Kidney (tissue), 13 donors: ENCODE measurements at regions not wholly inside any gene's neighbourhood (a gene's known extent, or its start where the extent isn't known, plus 50 kb on each side); places are given as distances from the start of the nearest gene placed in this dataset.

Experiments used
- DNase-seq, 5 donors: peaks; one replicate each; pipeline ENCODE4 v3.0.0-alpha.2; 2013 to 2020
- FAIRE-seq: peaks from 2 replicates; lab custom pipeline; 2012; peaks lifted over from hg19 to GRCh38; lab: Jason Lieb, UNC
- H3K27ac ChIP-seq, 2 donors: one replicate each; pipeline ENCODE4 v1.7.0; 2013; ENCODE audit warnings: low read depth in 2 of 2, low read length in 2 of 2, inconsistent platforms in 1 of 2
- H3K27me3 ChIP-seq: one replicate; pipeline ENCODE4 v1.7.1; 2013; ENCODE audit warnings: low read length, inconsistent platforms; ENCODE audit not compliant: control insufficient read depth, insufficient read depth
- H3K36me3 ChIP-seq, 3 donors: one replicate each; pipeline versions ENCODE4 v1.7.0 to v1.7.1; 2013; ENCODE audit warnings: low read length in 3 of 3, control low read depth in 1 of 3, inconsistent platforms in 1 of 3; ENCODE audit not compliant: insufficient read depth in 3 of 3, control insufficient read depth in 2 of 3
- H3K4me1 ChIP-seq, 3 donors: one replicate each; pipeline versions ENCODE4 v1.7.0 to v1.7.1; 2013; ENCODE audit warnings: low read length in 3 of 3, inconsistent platforms in 1 of 3, low read depth in 1 of 3; ENCODE audit not compliant: control insufficient read depth in 2 of 3, insufficient read depth in 2 of 3
- H3K4me3 ChIP-seq, 3 donors: one replicate each; pipeline versions ENCODE4 v1.7.0 to v1.8.1; 2013; ENCODE audit warnings: low read length in 3 of 3, control low read depth in 1 of 3, inconsistent platforms in 1 of 3
- H3K9ac ChIP-seq, 3 donors: one replicate each; pipeline versions ENCODE4 v1.7.0 to v1.7.1; 2013; ENCODE audit warnings: low read length in 3 of 3, control low read depth in 1 of 3, inconsistent platforms in 1 of 3
- H3K9me3 ChIP-seq, 3 donors: one replicate each; pipeline versions ENCODE4 v1.7.0 to v1.7.1; 2013; ENCODE audit warnings: low read length in 3 of 3, control low read depth in 1 of 3, inconsistent platforms in 1 of 3; ENCODE audit not compliant: control insufficient read depth in 2 of 3, insufficient read depth in 1 of 3
- intact Hi-C: fragments of 100-400 bp; cut with DNase I; formaldehyde crosslinking; loops from one replicate; pipeline ENCODE4 v1.11.1; 2022
- TF ChIP-seq, protein P1 (sequence below): IDR thresholded peaks from 3 replicates; pipeline ENCODE4 v1.5.1; 2012; ENCODE audit warnings: mild to moderate bottlenecking, moderate library complexity, borderline replicate concordance; ENCODE audit not compliant: insufficient read depth; ENCODE audit errors: extremely low read depth
- donor health status: control.
- donor health status: control.
- donor health status: control.
- donor health status: control.
- donor health status: control.
- donor health status: DM: yes; HTN: yes; CAD: no.
- donor health status: Normal renal cell carcinoma (clear cell type).

GRCh38 chr15:85986116-85986515 is 93.6 kb upstream of the AGBL1 start:
- Histone ChIP-seq H3K27ac (no peak overlapping the region), H3K4me1 (no peaks in the 10 kb centered on the region), H3K27me3 (no peaks in the 10 kb centered on the region), H3K36me3 (no peaks in the 10 kb centered on the region), H3K9me3 (no peaks in the 10 kb centered on the region), H3K4me3 (no peak overlapping the region), H3K9ac (no peak overlapping the region)
- no peak for FAIRE-seq
- no peak for DNase-seq
- intact Hi-C loops = no loop called here
- TF ChIP-seq, protein P1, sequence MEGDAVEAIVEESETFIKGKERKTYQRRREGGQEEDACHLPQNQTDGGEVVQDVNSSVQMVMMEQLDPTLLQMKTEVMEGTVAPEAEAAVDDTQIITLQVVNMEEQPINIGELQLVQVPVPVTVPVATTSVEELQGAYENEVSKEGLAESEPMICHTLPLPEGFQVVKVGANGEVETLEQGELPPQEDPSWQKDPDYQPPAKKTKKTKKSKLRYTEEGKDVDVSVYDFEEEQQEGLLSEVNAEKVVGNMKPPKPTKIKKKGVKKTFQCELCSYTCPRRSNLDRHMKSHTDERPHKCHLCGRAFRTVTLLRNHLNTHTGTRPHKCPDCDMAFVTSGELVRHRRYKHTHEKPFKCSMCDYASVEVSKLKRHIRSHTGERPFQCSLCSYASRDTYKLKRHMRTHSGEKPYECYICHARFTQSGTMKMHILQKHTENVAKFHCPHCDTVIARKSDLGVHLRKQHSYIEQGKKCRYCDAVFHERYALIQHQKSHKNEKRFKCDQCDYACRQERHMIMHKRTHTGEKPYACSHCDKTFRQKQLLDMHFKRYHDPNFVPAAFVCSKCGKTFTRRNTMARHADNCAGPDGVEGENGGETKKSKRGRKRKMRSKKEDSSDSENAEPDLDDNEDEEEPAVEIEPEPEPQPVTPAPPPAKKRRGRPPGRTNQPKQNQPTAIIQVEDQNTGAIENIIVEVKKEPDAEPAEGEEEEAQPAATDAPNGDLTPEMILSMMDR = no peak

DNA sequence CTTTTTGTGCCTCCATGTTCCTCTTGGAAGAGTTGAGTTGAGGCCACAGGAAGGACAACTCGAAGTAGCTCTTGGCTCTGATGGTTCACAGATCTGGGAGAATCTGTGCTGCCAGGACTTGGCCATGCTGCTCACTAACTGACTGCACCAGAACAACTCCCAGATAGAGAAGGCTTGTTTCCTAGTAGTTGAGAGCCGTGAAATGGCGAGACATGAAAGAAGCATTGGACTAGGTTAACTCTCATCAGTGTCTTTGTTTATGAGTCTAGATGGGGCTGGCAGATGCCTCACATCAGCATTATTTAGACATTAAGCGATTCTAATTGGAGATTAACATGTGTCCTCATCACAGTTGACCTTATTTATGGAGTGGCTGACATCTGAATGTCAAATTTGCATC is 92.9 kb upstream of the AGBL1 start:
- Histone ChIP-seq H3K36me3 (no peaks in the 10 kb centered on the region), H3K4me1 (no peaks in the 10 kb centered on the region), H3K4me3 (no peak overlapping the region), H3K27me3 (no peaks in the 10 kb centered on the region), H3K9me3 (no peaks in the 10 kb centered on the region), H3K9ac (no peak overlapping the region), H3K27ac (no peak overlapping the region)
- intact Hi-C loops = no loop called here
- FAIRE-seq (no peak), DNase-seq (no peak)
- TF ChIP-seq, protein P1 = no peak

GRCh38 chr15:85988741-85989140 is 90.9 kb upstream of the AGBL1 start:
- no peak for DNase-seq
- no peak for FAIRE-seq
- no peaks in the 10 kb centered on the region for H3K27me3 ChIP-seq
- intact Hi-C loops = no loop called here
- TF ChIP-seq, protein P1 = no peak
- H3K27ac ChIP-seq = no peak overlapping the region
- H3K4me3 ChIP-seq = no peak overlapping the region
- H3K4me1 ChIP-seq = no peaks in the 10 kb centered on the region
- H3K9ac ChIP-seq = no peak overlapping the region
- H3K36me3 ChIP-seq = no peaks in the 10 kb centered on the region
- H3K9me3 ChIP-seq = no peaks in the 10 kb centered on the region

DNA sequence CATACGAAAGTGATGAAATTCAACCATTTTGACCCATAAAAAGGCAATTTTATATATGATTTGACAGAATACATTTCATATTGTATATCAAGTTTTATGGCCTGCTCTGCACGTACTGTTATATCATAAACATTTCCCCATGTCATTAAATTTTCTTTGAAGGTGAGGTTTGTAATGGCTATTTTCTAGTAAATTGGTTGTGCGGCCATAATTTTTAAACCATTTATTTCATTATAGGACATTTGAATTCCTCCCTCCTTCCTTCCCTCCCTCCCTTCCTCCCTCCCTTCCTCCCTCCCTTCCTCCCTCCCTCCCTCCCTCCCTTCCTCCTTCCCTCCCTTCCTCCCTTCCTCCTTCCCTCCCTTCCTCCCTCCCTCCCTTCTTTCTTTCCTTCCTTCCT is 87.4 kb upstream of the AGBL1 start:
- TF ChIP-seq, protein P1 = no peak
- intact Hi-C loops = no loop called here
- H3K9ac ChIP-seq = no peak overlapping the region

More for the DNA sequence above, 87.4 kb upstream of the AGBL1 start:
- Histone ChIP-seq H3K27ac (no peak overlapping the region), H3K27me3 (no peaks in the 10 kb centered on the region), H3K36me3 (no peaks in the 10 kb centered on the region), H3K4me1 (no peaks in the 10 kb centered on the region), H3K9me3 (no peaks in the 10 kb centered on the region), H3K4me3 (no peak overlapping the region)
- DNase-seq (no peak), FAIRE-seq (no peak)
